CD4-positive, alpha-beta T cell treated with Interferon alpha-2 for 1 hour (primary cell): ENCODE measurements at regions not wholly inside any gene's neighbourhood (a gene's known extent, or its start where the extent isn't known, plus 50 kb on each side); places are given as distances from the start of the nearest gene placed in this dataset.
"Not testable (repeated sequence)": the region's sequence is repeated elsewhere in the genome, so short reads cannot be mapped to it uniquely, and the experiment has no call there.

ENCODE experiments used
- DNase-seq, 2 donors: peaks; one replicate each; pipeline ENCODE4 v3.0.0-alpha.2; 2020 to 2022

DNA sequence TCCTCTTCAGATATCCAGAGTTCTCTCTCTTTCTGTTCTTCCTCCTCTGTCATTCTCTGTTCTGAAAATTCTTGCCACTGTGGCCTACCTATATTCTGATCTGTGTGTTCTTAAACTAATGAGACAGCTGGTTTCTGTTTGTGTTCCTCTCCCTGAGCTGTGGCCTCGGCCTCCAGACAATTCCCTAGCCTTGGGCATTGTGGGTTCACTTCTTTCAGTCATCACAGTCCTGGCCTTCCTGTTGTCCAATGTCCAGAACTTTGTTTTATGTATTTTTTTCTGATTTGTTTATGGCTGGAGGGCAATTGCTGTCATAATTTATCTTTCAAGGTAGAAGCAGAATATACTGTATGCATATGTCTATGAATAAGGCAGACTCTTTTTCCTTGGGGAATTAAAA, 173.2 kb upstream of the MTPN start:
- no peak for DNase-seq

DNA sequence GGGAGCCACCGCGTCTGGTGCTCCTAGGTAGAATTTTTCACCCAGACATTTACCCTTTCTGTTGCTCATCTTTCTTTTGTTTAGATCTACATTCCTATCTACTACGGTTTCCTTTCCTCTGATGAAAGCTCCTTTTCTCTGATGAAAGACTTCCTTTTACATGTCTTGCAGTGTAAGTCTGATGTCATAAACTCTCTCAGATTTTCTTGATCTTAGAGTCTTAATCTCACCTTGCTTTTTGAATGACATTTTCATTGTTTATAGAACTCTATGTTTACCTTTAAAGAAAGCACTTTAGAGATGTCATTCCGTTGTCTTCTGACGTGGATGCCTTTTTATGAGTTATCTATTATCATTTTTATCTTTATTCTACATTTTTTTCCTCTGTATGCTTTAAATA, 171.8 kb upstream of the MTPN start:
- DNase-seq, result no peak

DNA sequence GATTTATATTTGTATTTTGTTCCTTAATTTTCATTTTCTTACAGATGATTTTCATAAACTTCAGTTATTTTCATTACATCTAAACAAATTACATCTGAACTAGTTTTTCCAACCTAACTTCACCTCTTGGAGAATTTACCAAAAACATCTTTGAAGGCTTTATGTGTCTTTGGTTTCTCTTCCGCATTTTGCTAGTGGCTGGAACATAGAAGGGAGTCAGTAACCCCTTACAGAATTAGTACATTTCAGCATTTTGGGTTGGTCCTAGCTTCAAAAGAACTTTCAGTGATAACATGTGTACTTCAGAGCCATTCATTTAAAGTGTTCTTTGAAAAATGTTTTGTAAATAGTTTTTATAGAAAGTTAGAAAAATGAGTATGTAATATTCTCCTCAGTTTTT, 169.8 kb upstream of the MTPN start:
- DNase-seq, result no peak

DNA sequence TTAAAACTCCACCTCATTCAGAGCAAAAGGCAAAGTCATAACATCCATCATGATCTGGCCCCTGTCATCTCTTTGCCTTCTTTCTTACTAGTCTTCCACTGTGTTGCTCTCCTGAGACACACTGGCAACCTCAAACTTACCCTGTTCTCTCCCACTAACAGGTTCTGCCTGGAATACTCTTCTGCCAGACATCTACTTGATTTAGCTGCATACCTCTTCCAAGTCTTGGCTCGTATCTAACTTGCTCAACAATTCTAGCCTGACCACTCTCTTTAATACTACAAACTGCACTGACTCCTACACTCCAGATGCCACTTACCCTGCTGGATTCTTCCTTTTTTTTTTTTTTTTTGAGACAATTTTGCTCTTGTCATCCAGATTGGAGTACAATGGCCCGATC, 167.0 kb upstream of the MTPN start:
- no peak for DNase-seq

DNA sequence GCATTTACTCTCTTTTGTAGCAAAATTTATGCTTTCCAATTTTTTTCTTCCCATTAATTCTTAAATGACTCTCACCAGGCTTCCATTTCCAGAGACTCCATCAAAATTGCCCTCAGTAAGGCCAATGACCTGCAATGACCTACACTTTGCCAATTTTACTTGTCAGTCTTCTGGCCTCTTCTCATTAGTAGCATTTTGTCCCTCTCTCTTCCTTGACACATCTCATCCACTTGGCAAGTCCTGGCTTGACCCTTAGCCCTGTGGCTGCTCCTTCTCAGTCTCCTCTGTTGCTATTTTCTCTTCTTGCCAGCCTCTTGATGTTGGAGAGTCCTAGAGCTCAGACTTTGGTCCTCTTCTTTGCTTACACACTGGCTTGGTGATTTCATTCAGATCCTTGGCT, 166.1 kb upstream of the MTPN start:
- no peak for DNase-seq

DNA sequence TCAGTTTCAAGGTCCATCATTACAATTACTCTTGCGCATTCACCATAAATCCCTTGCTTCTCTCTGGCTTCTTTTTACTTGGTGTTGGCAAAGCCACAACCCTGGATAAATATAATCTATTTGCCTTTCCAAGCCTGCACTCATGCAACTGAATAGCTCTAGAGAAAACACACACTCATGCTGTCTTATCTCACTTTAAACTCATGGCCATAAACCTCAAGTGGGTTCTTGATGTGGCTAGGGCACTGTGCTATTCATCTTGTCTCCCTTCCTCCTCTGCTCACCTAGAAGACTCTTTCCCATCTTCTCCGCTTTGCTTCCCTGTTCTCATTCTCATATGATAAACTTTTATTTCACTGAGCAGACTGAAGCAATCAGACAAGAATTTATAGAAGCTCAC, 165.4 kb upstream of the MTPN start:
- DNase-seq, result no peak

DNA sequence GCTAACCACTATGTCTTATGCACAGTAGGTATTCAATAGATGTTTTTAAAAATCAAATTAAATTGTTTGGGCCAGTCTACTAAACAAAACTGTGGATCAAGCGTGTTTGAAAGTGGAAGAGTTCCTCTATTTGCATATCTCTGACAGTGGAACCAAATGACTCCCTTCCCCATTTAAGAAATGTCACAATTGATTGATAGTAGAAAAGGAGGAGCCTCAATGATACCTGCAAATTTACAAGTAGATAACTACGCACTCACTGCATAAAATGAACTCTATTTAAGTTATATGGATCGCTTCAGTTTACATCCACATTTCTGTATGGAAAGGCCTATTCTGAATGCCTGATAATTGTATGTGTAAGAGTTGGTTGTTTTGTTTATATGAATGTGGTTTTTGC, 163.3 kb upstream of the MTPN start:
- DNase-seq, result no peak

DNA sequence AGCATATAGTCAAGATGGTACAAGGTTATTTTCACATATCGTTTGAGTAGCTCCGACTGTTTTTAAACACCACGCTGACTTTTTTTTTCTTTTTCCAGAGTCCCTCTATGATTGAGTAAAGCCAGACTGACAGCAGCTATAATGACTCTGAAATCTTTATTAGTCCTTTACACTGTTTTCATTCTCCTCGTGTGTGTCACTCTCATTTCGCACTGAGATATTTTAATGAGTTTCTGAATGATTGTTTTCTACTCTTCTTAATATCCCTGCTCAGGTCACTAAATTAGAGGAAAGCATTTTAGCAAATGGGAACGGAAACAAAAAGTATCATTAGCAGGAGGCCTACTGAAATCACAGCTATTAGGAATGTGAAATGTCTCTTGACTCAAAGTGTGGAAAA, 162.3 kb upstream of the MTPN start:
- no peak for DNase-seq

DNA sequence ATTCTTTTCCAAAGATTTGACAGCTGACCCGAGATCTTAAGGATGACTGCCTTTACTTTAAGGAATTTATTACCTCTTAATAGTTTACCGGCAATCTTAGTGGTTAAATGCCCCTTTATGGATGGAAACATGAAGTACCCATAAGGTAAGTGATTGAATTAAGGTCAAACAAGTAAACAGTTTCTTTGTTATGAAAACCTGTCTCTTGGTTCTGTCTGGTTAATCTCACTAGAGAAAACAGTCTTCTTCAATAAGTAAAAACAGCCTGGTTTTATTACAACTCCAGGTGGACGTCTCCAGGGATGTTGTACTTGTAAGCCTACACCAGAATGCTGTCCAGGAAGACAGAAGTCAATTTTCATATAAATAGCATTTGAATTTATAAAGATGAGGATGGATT, 161.8 kb upstream of the MTPN start:
- DNase-seq, result no peak

DNA sequence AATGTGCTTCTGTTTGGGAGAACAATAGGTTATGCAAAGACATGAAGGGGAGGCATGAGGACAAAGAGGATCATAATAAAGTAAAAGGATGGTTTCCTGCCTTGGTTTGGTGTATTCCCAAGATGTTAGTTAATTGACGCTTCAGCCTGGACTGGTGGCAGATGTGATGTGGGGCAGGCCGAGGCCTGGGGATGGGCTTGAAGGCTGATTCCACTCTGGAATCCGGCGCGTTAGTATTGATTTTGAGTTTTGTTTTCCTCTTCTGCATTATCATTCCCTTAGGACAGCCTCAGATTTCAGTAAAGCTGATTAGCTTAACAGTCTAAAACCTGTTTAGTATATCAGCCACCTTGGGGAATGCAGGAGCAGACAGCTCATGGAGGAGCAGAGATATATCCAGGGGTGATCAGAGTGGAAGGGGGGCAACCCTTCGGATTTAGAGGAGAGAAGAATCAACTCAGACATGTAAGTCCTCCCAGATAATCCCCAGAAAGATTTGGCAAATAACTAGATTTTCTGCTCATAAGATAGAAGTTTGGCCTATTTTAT, 159.8 kb upstream of the MTPN start:
- DNase-seq, result no peak

DNA sequence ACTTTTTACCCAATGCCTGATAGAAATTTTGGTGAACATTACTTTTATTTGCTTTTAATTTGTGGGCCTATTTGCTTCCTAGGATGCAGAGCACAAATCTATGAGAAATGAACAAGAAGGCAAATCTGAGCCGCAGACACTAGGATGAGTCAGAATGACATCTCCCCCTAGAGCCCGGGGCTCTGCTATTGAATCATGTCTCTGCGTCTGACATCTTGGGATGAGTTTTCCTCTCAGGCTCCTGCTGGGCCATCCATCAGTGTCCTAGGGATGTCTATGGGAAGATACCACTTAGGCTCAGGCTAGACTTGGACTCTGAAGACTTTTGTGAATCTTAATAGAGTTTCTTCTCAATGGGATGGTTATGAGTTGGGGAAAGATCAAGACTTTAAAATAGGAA, 157.3 kb upstream of the MTPN start:
- no peak for DNase-seq

DNA sequence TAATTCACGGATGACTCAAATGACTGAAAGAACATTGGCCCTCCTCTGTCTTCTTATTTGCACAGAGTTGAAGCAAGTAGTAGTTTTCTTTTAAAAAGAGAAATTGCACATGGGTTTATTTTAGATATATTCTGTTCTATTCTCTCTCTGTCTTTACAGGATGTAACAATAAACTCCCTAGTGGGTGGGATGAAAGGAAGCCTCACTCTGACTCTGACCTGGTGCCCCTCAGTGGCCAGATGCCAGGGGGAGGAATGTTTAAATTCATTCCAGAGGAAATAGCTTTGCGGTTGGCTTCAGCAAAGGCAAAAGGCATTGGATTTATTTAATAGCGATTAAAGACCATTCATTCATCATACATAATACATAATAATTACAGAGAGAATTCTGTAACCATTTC, 156.4 kb upstream of the MTPN start:
- no peak for DNase-seq

DNA sequence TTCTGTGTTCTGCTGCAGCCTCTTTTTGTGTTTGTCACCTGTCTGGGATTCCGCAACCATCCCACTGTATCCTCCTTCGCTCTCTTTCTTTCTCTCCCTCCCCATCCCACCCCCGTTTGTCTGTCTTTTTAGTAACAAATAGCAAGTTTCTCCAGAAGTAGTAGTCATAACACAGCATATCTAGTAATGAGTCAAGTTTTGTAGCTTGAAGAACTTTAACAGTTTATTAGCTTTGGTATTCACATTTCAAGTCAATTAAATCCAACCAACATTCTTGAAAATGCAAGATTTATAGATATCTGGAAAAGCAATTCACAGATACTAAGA, 154.1 kb upstream of the MTPN start:
- no peak for DNase-seq

DNA sequence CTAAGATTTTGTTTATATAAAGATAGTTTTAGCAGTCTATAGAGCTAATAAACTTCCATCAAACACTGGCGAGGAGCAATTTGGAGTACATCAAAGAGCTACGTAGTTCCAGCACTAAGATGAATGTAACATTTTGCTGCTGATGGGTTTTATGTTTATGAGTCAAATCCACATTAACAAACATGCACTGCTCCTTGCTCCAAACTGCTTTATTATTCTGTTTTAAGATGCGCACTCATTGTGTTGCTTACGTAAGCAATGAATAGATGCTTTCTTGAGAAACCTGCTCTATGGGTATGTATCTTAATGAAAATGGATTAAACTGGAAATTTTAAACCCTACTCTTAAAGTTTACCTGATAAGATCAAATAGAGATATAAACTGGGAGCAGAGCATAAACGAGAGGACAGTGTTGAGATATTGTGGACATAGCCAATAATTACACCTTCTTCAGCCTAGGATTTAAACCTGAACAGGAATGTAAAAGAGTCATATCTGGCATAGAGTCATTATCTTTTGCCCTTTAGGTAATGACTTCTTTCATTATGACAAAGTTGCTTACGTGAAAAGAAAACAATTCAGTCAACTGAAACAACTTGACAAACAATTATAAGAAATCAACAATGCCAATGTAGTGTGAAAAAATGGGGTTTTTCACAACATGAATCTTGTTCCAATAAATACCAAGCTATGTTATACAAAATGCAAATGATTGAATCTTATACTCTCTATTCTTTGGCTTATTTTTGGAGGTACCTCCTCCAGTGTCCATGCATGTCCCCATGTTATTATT, 153.5 kb upstream of the MTPN start:
- no peak for DNase-seq

DNA sequence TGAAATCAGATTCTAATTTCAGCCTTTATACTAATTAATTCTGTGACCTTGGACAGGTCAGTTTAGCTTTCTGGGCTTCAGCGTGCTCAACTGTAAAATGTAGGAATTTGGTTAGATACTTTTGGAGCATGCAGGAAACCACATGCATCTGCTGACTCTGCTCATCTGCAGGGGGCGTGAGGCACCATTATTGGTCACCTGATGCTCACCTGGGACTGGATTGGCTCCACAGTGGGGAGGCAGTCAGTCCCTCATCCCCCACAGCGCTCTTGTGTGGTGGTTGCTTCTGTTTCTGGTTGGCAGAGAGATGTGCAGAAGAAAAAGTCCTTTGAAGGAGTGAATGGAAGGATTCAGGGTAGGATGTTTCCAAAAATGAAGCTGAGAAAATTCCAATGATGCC, 150.9 kb upstream of the MTPN start:
- DNase-seq, result no peak

DNA sequence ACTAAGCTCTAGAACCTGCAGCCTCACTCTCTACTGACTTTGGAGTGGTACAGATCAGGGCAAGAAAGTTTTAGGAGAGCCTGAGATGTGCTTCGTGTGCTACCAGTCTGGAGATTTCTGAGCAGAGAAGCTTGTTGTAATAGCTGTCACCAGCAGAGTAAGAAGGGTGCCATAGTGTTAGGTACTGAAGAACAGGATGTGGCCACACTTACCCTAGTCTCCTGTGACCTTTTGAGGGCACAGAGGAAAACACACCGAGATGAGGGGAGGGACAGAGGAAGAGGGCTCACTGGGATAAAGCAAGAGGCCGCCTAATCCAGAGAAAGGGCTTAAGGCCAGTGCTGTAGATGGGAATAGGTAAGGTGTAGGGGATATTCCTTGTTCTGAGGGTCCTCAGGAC, 146.2 kb upstream of the MTPN start:
- no peak for DNase-seq

DNA sequence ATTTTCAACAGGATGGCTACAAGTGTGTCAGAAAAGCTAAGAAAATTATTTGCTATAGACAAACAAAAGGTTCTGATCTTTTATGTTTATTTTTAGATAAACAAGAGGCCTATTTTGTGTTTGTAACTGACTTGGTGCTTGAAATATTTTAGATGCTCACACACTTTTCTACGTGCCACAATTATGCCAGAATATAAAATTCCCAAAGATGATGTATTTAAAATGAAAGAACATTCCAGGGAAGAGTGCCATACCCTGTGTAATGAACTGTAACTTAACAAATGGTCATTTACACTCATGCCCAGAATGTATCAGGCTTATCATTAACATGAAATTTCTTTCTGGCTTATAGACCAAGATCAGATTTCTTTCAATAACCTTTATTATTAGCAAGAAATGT, 144.9 kb upstream of the MTPN start:
- no peak for DNase-seq

DNA sequence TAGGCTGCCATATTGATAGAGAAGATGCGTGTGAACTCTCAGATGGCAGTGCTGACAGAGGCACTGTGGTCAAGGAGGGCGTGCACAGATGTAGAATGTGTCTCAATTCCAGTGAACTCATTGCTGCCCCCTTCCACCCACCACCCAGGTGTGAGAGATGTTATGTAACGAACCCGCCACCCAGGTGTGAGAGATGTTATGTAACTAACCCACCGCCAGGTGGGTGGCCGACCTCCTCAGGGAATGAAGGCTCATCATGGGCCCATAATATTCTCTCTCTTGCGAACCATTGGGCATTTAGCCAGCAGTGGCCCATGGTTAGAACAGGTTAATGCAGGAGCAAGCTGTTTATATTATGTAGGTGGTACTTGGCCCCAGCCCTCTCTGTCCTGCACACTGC, 140.4 kb upstream of the MTPN start:
- no peak for DNase-seq

DNA sequence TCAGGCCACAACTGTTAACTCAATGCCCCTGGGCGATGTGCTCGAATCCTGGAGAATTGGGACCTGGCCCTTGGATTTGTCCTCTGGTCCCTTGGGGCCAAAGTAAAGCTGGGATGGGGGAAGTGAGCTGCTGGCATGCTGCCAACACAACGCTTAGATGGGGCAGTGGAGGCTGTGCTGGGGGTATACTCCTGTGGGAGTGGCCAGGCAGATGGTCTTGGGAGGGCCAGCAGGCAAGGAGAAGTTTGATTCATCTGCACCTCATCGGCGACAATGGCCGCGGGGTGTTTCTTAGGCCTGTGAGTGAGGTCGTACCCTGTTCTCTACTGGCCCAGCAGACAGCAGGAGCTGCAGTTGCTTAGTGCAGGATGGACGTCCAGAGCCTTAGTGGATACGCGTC, 139.0 kb upstream of the MTPN start:
- DNase-seq, result no peak

DNA sequence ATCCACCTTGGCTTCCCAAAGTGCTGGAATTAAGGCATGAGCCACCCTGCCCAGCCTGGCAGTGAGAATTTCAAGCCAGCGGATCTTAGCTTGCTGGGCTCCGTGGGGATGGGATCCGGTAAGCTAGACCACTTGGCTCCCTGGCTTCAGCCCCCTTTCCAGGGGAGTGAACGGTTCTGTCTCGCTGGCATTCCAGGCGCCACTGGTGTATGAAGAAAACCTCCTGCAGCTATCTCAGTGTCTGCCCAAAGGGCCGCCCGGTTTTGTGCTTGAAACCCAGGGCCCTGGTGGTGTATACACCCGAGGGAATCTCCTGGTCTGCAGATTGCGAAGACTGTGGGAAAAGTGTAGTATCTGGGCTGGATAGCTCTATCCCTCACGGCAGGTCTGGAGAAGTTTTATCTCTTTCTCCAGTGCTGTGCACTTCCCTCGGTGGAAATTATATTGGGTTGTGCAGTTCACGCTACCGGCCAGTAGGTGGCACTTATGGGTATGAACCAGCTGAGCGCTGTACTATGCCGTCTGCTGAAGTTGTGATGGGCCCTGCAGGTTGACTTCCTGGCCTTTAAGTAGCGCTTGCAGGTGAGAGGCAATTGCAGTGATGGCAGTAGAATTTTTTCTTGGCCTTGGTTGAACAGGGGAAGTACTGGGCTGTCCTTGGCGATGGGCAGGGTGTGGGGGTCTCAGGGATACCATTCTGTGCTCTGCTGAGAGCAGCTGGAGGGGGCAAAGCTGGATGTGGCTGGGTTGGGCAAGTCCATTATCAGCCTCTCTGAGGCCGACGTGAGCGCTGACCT, 138.0 kb upstream of the MTPN start:
- peak in 1 of 2 donors; percentile 51 for DNase-seq

DNA sequence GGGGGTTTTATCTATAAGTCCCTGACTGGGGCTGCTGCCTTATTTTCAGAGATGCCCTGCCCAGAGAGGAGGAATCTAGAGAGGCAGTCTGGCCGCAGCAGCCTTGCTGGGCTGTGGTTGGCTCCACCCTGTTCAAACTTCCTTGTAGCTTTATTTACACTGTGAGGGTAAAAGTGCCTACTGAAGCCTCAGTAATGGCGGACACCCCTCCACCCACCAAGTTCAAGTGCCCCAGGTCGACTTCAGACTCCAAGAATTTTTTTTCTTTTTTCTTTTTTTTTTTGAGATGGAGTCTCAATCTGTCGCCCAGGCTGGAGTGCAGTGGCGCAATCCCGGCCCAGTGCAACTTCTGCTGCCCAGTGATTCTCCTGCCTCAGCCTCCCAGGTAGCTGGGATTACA, 137.3 kb upstream of the MTPN start:
- not testable (repeated sequence) for DNase-seq

DNA sequence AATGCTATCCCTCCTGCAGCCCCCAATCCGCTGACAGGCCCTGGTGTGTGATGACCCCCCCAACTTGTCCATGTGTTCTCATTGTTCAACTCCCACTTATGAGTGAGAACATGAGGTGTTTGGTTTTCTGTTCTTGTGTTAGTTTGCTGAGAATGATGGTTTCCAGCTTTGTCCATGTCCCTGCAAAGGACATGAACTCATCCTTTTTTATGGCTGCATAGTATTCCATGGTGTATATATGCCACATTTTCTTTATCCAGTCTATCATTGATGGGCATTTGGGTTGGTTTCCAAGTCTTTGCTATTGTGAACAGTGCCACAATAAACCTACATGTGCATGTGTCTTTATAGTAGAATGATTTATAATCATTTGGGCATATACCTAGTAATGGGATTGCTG, 131.9 kb upstream of the MTPN start:
- DNase-seq, result not testable (repeated sequence)

DNA sequence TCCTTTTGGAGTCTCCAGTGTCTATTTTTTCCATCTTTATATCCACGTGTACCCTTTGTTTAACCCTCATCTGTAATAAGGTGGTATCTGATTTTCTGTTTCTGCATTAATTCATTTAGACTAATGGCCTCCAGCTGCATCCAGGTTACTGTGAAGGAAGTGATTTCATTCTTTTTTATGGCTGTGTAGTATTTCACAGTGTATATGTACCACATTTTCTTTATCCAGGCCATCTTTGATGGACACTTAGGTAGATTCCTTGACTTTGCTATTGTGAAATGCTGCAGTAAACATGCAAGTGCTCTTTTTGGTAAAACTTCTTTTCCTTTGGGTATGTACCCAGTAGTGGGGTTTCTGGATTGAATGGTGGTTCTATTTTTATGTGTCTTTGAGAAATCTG, 128.0 kb upstream of the MTPN start:
- no peak for DNase-seq

DNA sequence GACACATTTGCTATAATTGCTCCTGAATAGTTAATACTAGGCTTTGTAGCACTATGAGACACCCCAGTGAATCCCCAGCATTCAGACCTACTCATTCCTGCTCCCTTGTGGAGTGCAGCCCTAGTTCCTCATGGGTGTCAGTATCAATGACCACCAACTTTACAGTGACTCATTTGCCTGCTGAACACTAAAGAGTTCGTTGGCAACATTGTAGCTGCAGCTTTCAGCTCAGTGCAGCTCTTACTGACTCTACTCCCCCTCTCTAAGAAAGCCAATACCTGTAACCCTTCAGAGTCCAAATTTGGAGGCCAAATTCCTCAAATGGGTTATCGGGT, 127.1 kb upstream of the MTPN start:
- no peak for DNase-seq
